Astrocyte (in vitro differentiated cells and primary cell): ENCODE measurements at regions not wholly inside any gene's neighbourhood (a gene's known extent, or its start where the extent isn't known, plus 50 kb on each side); places are given as distances from the start of the nearest gene placed in this dataset.

Experiments
- DNase-seq: peaks from one replicate; pipeline ENCODE4 v3.0.0-alpha.2; 2010; ENCODE audit warnings: low read depth
- FAIRE-seq: peaks from 2 replicates; lab custom pipeline; 2011; peaks lifted over from hg19 to GRCh38; lab: Jason Lieb, UNC
- H2AFZ ChIP-seq: 2 replicates; pipeline ENCODE4 v1.6.0; 2012; ENCODE audit warnings: low read depth, low read length, inconsistent platforms
- H3K27ac ChIP-seq: 2 replicates; pipeline ENCODE4 v1.5.1; 2011; ENCODE audit warnings: low read depth, low read length, inconsistent platforms
- H3K27me3 ChIP-seq: 2 replicates; pipeline ENCODE4 v1.6.0; 2011; ENCODE audit warnings: low read length, inconsistent platforms; ENCODE audit not compliant: insufficient read depth
- H3K36me3 ChIP-seq: 2 replicates; pipeline ENCODE4 v1.5.1; 2011; ENCODE audit warnings: low read length, inconsistent platforms; ENCODE audit not compliant: insufficient read depth
- H3K4me1 ChIP-seq: 2 replicates; pipeline ENCODE4 v1.5.1; 2011; ENCODE audit warnings: low read length, inconsistent platforms; ENCODE audit not compliant: insufficient read depth
- H3K4me2 ChIP-seq: 2 replicates; pipeline ENCODE4 v1.6.0; 2012; ENCODE audit warnings: low read length, inconsistent platforms
- H3K4me3 ChIP-seq: 2 replicates; pipeline ENCODE4 v1.5.1; 2011; ENCODE audit warnings: low read depth, mild to moderate bottlenecking, low read length, inconsistent platforms; ENCODE audit not compliant: insufficient read depth
- H3K79me2 ChIP-seq: 2 replicates; pipeline ENCODE4 v1.6.0; 2012; ENCODE audit warnings: mild to moderate bottlenecking, low read length, inconsistent platforms; ENCODE audit not compliant: insufficient read depth
- H3K9ac ChIP-seq: 2 replicates; pipeline ENCODE4 v1.6.0; 2012; ENCODE audit warnings: mild to moderate bottlenecking, low read length, inconsistent platforms
- H3K9me3 ChIP-seq: 2 replicates; pipeline ENCODE4 v1.5.1; 2012; ENCODE audit warnings: low read depth, mild to moderate bottlenecking, low read length, inconsistent platforms; ENCODE audit not compliant: insufficient read depth
- H4K20me1 ChIP-seq: 2 replicates; pipeline ENCODE4 v1.6.0; 2012; ENCODE audit warnings: low read length, inconsistent platforms; ENCODE audit not compliant: insufficient read depth
- H3K27ac Mint-ChIP-seq: one replicate; pipeline ENCODE4 v1.8.0; 2021; ENCODE audit warnings: mild to moderate bottlenecking, mixed read lengths; ENCODE audit not compliant: unreplicated experiment
- H3K27me3 Mint-ChIP-seq: one replicate; pipeline ENCODE4 v1.8.0; 2021; ENCODE audit warnings: low read depth, mixed read lengths; ENCODE audit not compliant: unreplicated experiment
- H3K36me3 Mint-ChIP-seq: one replicate; pipeline ENCODE4 v1.8.0; 2021; ENCODE audit warnings: low read depth, mixed read lengths; ENCODE audit not compliant: unreplicated experiment
- H3K4me1 Mint-ChIP-seq: one replicate; pipeline ENCODE4 v1.8.0; 2021; ENCODE audit warnings: low read depth, mixed read lengths; ENCODE audit not compliant: unreplicated experiment
- H3K4me3 Mint-ChIP-seq: one replicate; pipeline ENCODE4 v1.8.0; 2021; ENCODE audit warnings: mild to moderate bottlenecking, moderate library complexity, mixed read lengths; ENCODE audit not compliant: unreplicated experiment
- H3K9me3 Mint-ChIP-seq: one replicate; pipeline ENCODE4 v1.8.0; 2021; ENCODE audit warnings: mild to moderate bottlenecking, mixed read lengths; ENCODE audit not compliant: unreplicated experiment
- CTCF ChIP-seq: IDR thresholded peaks from 2 replicates; pipeline ENCODE4 v1.5.1; 2011; ENCODE audit warnings: low read depth, mild to moderate bottlenecking, inconsistent platforms, low read length, moderate library complexity; ENCODE audit not compliant: insufficient read depth
- EZH2 ChIP-seq: IDR thresholded peaks from 2 replicates; pipeline ENCODE4 v1.6.1; 2012; ENCODE audit warnings: mild to moderate bottlenecking, low read length, inconsistent platforms; ENCODE audit not compliant: insufficient read depth

GRCh38 chr3:190188197-190188596, 67.5 kb upstream of the P3H2 start:
- no peak overlapping the region for H3K4me3 Mint-ChIP-seq
- Histone ChIP-seq H3K4me1 (peaks cover 16% of the 10 kb centered on the region), H3K9ac (no peak overlapping the region), H4K20me1 (no peaks in the 10 kb centered on the region), H3K9me3 (no peaks in the 10 kb centered on the region), H2AFZ (no peak overlapping the region), H3K4me3 (no peak overlapping the region), H3K4me2 (no peak overlapping the region), H3K27ac (no peak overlapping the region), H3K79me2 (no peaks in the 10 kb centered on the region), H3K27me3 (no peaks in the 10 kb centered on the region), H3K36me3 (no peaks in the 10 kb centered on the region)
- H3K27me3 Mint-ChIP-seq: no peaks in the 10 kb centered on the region
- no peak for FAIRE-seq
- TF ChIP-seq EZH2 (no peak), CTCF (no peak)
- no peak for DNase-seq
- H3K36me3 Mint-ChIP-seq: no peaks in the 10 kb centered on the region
- peak overlapping the region; percentile 54 for H3K27ac Mint-ChIP-seq
- peaks cover 25% of the 10 kb centered on the region for H3K4me1 Mint-ChIP-seq
- no peaks in the 10 kb centered on the region for H3K9me3 Mint-ChIP-seq

GRCh38 chr3:190183121-190183520, 62.4 kb upstream of the P3H2 start:
- no peaks in the 10 kb centered on the region for H3K9me3 ChIP-seq

More at GRCh38 chr3:190183121-190183520, 62.4 kb upstream of the P3H2 start:
- Mint-ChIP-seq H3K4me1 (peaks cover 20% of the 10 kb centered on the region), H3K27ac (peak overlapping the region; percentile 8), H3K9me3 (no peaks in the 10 kb centered on the region), H3K36me3 (no peaks in the 10 kb centered on the region), H3K27me3 (no peaks in the 10 kb centered on the region), H3K4me3 (no peak overlapping the region)
- peak; percentile 98 for DNase-seq
- H3K4me3 ChIP-seq: no peak overlapping the region
- H3K4me1 ChIP-seq: peaks cover 23% of the 10 kb centered on the region
- H3K79me2 ChIP-seq: no peaks in the 10 kb centered on the region
- no peaks in the 10 kb centered on the region for H4K20me1 ChIP-seq
- peak overlapping the region; percentile 69 for H3K4me2 ChIP-seq
- H3K36me3 ChIP-seq: no peaks in the 10 kb centered on the region
- FAIRE-seq: peak; percentile 88
- peak overlapping the region; percentile 80 for H3K9ac ChIP-seq
- no peaks in the 10 kb centered on the region for H3K27me3 ChIP-seq
- H3K27ac ChIP-seq: peak overlapping the region; percentile 96
- TF ChIP-seq EZH2 (no peak), CTCF (no peak)
- peak overlapping the region; percentile 35 for H2AFZ ChIP-seq
